ENCODE measurements at regions not wholly inside any gene's neighbourhood (a gene's known extent, or its start where the extent isn't known, plus 50 kb on each side); places are given as distances from the start of the nearest gene placed in this dataset.

- TF ChIP-seq CTCF (IDR thresholded peaks at IDR 0.05; ENCODE audit: low read depth, low read length, poor library complexity, severe bottlenecking) = no peak
- TF ChIP-seq EZH2phosphoT487 (IDR thresholded peaks at IDR 0.05; ENCODE audit: borderline replicate concordance, low read length) = no peak
- no peaks in the 10 kb centered on the region for H3K79me2 ChIP-seq (ENCODE audit: control insufficient read depth, low read length)
- peaks cover under 1% of the 10 kb centered on the region; the same call in 1 of the 2 replicates for H3K4me1 ChIP-seq (ENCODE audit: control insufficient read depth, low read length)
- no peaks in the 10 kb centered on the region for H3K36me3 ChIP-seq (ENCODE audit: control insufficient read depth, low read length)
- H3K27ac ChIP-seq (ENCODE audit: low read depth, low read length) = no peak overlapping the region
- H3K9me2 ChIP-seq (replicated peaks; ENCODE audit: control insufficient read depth, low read length) = no peaks in the 10 kb centered on the region
- H3K4me2 ChIP-seq (ENCODE audit: low read length) = no peak overlapping the region
- H3K9me3 ChIP-seq (ENCODE audit: control insufficient read depth, insufficient read depth, low read length) = no peaks in the 10 kb centered on the region
- no peaks in the 10 kb centered on the region for H4K20me1 ChIP-seq (ENCODE audit: control insufficient read depth, insufficient read depth, low read depth, low read length)
- H3F3A ChIP-seq (ENCODE audit: control insufficient read depth, insufficient read depth) = no peaks in the 10 kb centered on the region
- no peak overlapping the region for H3K4me3 ChIP-seq (ENCODE audit: low read length)
- no peaks in the 10 kb centered on the region for H3K27me3 ChIP-seq (ENCODE audit: control insufficient read depth, low read length)
These were observed 169.0 kb downstream of the AHR start for GRCh38 chr7:17467386-17467945.

- Histone ChIP-seq H3K4me3 (ENCODE audit: low read length) (no peak overlapping the region), H3K4me1 (ENCODE audit: control insufficient read depth, low read length) (peaks cover 9% of the 10 kb centered on the region), H3K9me2 (replicated peaks; ENCODE audit: control insufficient read depth, low read length) (no peaks in the 10 kb centered on the region), H3K79me2 (ENCODE audit: control insufficient read depth, low read length) (no peaks in the 10 kb centered on the region), H3K27me3 (ENCODE audit: control insufficient read depth, low read length) (no peaks in the 10 kb centered on the region), H3K4me2 (ENCODE audit: low read length) (no peak overlapping the region), H4K20me1 (ENCODE audit: control insufficient read depth, insufficient read depth, low read depth, low read length) (no peaks in the 10 kb centered on the region), H3K9me3 (ENCODE audit: control insufficient read depth, insufficient read depth, low read length) (no peaks in the 10 kb centered on the region), H3K27ac (ENCODE audit: low read depth, low read length) (no peak overlapping the region), H3F3A (ENCODE audit: control insufficient read depth, insufficient read depth) (no peaks in the 10 kb centered on the region), H3K36me3 (ENCODE audit: control insufficient read depth, low read length) (no peaks in the 10 kb centered on the region)
- TF ChIP-seq EZH2phosphoT487 (IDR thresholded peaks at IDR 0.05; ENCODE audit: borderline replicate concordance, low read length) = no peak
- TF ChIP-seq CTCF (IDR thresholded peaks at IDR 0.05; ENCODE audit: low read depth, low read length, poor library complexity, severe bottlenecking) = no peak
These were observed 172.9 kb downstream of the AHR start for GRCh38 chr7:17471325-17471724.

- H3K4me1 ChIP-seq (ENCODE audit: control insufficient read depth, low read length) = peaks cover 9% of the 10 kb centered on the region
- no peaks in the 10 kb centered on the region for H3K79me2 ChIP-seq (ENCODE audit: control insufficient read depth, low read length)
- no peaks in the 10 kb centered on the region for H4K20me1 ChIP-seq (ENCODE audit: control insufficient read depth, insufficient read depth, low read depth, low read length)
- H3K27ac ChIP-seq (ENCODE audit: low read depth, low read length) = no peak overlapping the region
- H3F3A ChIP-seq (ENCODE audit: control insufficient read depth, insufficient read depth) = no peaks in the 10 kb centered on the region
- TF ChIP-seq CTCF (IDR thresholded peaks at IDR 0.05; ENCODE audit: low read depth, low read length, poor library complexity, severe bottlenecking) (no peak), EZH2phosphoT487 (IDR thresholded peaks at IDR 0.05; ENCODE audit: borderline replicate concordance, low read length) (no peak)
- no peak overlapping the region for H3K4me2 ChIP-seq (ENCODE audit: low read length)
- no peaks in the 10 kb centered on the region for H3K27me3 ChIP-seq (ENCODE audit: control insufficient read depth, low read length)
- H3K9me3 ChIP-seq (ENCODE audit: control insufficient read depth, insufficient read depth, low read length) = no peaks in the 10 kb centered on the region
- H3K36me3 ChIP-seq (ENCODE audit: control insufficient read depth, low read length) = no peaks in the 10 kb centered on the region
- H3K4me3 ChIP-seq (ENCODE audit: low read length) = no peak overlapping the region
- H3K9me2 ChIP-seq (replicated peaks; ENCODE audit: control insufficient read depth, low read length) = no peaks in the 10 kb centered on the region
These were observed 174.1 kb downstream of the AHR start for GRCh38 chr7:17472518-17472917.

All from DOHH2 (cell line).